ENCODE measurements at regions not wholly inside any gene's neighbourhood (a gene's known extent, or its start where the extent isn't known, plus 50 kb on each side); places are given as distances from the start of the nearest gene placed in this dataset.

DNA sequence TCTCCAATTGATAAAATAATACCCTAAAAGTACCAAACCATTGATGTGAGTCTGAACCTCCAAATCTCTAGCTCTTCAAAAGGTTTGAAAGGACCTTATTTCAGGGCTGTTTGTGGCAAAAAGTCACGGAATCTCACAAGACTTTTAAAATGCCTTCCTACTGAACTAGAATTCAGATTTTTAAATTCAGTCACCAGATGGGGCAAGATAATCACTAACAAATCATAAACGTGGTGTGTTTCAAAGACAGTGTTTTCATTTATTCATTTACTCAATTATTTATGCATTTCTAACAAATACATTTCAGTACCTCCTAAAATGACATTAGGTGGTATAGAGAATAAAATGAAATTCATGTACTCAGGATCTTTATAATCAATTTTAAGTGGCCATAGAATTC, 68.2 kb upstream of the SMC2 start:
- Histone ChIP-seq H3K4me1 (ENCODE audit: control insufficient read depth, extremely low read depth, insufficient read depth, low read length) (no peaks in the 10 kb centered on the region), H3K9me3 (replicated peaks; ENCODE audit: control insufficient read depth, insufficient read depth, low read length) (no peaks in the 10 kb centered on the region), H3K4me3 (replicated peaks in 1 of 3; ENCODE audit: insufficient read depth in 1 of 3, low read depth in 1 of 3, low read length in 3 of 3) (no peak overlapping the region), H3K9ac (replicated peaks; ENCODE audit: extremely low read depth, insufficient read depth, low read length) (no peak overlapping the region), H4K20me1 (replicated peaks; ENCODE audit: control insufficient read depth, extremely low read depth, insufficient read depth, low read length) (no peaks in the 10 kb centered on the region), H2AFZ (ENCODE audit: low read depth, low read length) (no peak overlapping the region), H3K27me3 (ENCODE audit: control insufficient read depth in 2 of 2, insufficient read depth in 2 of 2, low read length in 2 of 2) (no peaks in the 10 kb centered on the region), H3K27ac (ENCODE audit: insufficient read depth, low read depth, low read length) (no peak overlapping the region), H3K79me2 (ENCODE audit: control insufficient read depth, insufficient read depth, low read length) (no peaks in the 10 kb centered on the region), H3K4me2 (ENCODE audit: insufficient read depth, low read length) (no peak overlapping the region), H3K36me3 (ENCODE audit: control insufficient read depth in 2 of 2, extremely low read depth in 1 of 2, insufficient read depth in 2 of 2, low read length in 2 of 2) (no peaks in the 10 kb centered on the region), H3K9me1 (replicated peaks; ENCODE audit: control insufficient read depth, extremely low read depth, insufficient read depth, low read length) (no peaks in the 10 kb centered on the region)
- dilution Hi-C loops (cut with MboI; ENCODE audit: extremely low pct_ligation_motif_present, low sequenced_read_pairs) (no loop called here), intact Hi-C loops (cut with micrococcal nuclease) (no loop called here)
- no TSS peak for BruUV-seq (replicated peaks)
- POLR2A ChIA-PET = no interaction called here
- CTCF ChIA-PET = no interaction called here
- FAIRE-seq = no peak
- TF ChIP-seq, protein P1, sequence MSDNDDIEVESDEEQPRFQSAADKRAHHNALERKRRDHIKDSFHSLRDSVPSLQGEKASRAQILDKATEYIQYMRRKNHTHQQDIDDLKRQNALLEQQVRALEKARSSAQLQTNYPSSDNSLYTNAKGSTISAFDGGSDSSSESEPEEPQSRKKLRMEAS (IDR thresholded peaks at IDR 0.05; ENCODE audit: insufficient read depth, insufficient read length) = no peak
- TF ChIP-seq JUN (IDR thresholded peaks at IDR 0.05; ENCODE audit: borderline replicate concordance, insufficient read depth, insufficient read length, low read depth) = no peak
- TF ChIP-seq EZH2 (IDR thresholded peaks at IDR 0.05; ENCODE audit: borderline replicate concordance, low read depth, low read length, severe bottlenecking) = no peak
- DNase-seq (ENCODE audit: low read depth, low spot score) = no peak

DNA sequence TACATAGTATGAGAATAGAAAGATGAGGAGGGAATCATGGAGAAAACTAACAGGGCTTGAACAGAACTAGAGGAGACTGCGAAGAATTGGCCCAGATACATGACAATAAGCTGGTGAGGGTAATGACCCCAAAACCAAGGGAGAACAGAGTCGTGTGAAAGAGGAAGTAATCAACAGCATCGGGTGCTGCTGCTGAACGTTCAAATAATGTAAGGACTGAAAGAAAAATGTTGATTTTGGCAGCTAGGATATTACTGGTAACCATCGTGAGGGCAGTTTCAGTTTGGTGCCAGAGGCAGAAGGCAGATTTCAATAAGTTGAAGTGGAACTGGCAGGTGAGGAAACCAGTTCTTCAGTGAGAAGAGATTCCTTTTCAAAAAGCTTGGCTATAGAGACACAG, 66.8 kb upstream of the SMC2 start:
- CTCF ChIA-PET = no interaction called here
- FAIRE-seq = no peak

More for the DNA sequence above, 66.8 kb upstream of the SMC2 start:
- H2AFZ ChIP-seq (ENCODE audit: low read depth, low read length) = no peak overlapping the region
- TF ChIP-seq GATA2 (IDR thresholded peaks at IDR 0.05; ENCODE audit: insufficient read depth, insufficient read length, low read depth, low read length) = no peak
- no peak for TF ChIP-seq MYC (IDR thresholded peaks at IDR 0.05; ENCODE audit: low read depth, low read length)
- no peak for TF ChIP-seq FOS (IDR thresholded peaks at IDR 0.05; ENCODE audit: borderline replicate concordance, insufficient read depth, low read length)
- TF ChIP-seq EZH2 (IDR thresholded peaks at IDR 0.05; ENCODE audit: borderline replicate concordance, low read depth, low read length, severe bottlenecking) = no peak
- TF ChIP-seq, protein P1 (IDR thresholded peaks at IDR 0.05; ENCODE audit: insufficient read depth, insufficient read length) = no peak
- no peak for TF ChIP-seq POLR2AphosphoS5 (IDR thresholded peaks at IDR 0.05; ENCODE audit: insufficient read depth, low read depth, low read length)
- TF ChIP-seq JUN (IDR thresholded peaks at IDR 0.05; ENCODE audit: borderline replicate concordance, insufficient read depth, insufficient read length, low read depth) = no peak
- no peak for TF ChIP-seq POLR2A (IDR thresholded peaks at IDR 0.05; ENCODE audit: low read depth, low read length)
- TF ChIP-seq, protein P2, sequence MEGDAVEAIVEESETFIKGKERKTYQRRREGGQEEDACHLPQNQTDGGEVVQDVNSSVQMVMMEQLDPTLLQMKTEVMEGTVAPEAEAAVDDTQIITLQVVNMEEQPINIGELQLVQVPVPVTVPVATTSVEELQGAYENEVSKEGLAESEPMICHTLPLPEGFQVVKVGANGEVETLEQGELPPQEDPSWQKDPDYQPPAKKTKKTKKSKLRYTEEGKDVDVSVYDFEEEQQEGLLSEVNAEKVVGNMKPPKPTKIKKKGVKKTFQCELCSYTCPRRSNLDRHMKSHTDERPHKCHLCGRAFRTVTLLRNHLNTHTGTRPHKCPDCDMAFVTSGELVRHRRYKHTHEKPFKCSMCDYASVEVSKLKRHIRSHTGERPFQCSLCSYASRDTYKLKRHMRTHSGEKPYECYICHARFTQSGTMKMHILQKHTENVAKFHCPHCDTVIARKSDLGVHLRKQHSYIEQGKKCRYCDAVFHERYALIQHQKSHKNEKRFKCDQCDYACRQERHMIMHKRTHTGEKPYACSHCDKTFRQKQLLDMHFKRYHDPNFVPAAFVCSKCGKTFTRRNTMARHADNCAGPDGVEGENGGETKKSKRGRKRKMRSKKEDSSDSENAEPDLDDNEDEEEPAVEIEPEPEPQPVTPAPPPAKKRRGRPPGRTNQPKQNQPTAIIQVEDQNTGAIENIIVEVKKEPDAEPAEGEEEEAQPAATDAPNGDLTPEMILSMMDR (IDR thresholded peaks at IDR 0.05; ENCODE audit: extremely low read depth in 1 of 2, insufficient read depth in 1 of 2, low read depth in 1 of 2, low read length in 2 of 2) = no peak
- POLR2A ChIA-PET = no interaction called here
- intact Hi-C loops (cut with micrococcal nuclease) (no loop called here), dilution Hi-C loops (cut with MboI; ENCODE audit: extremely low pct_ligation_motif_present, low sequenced_read_pairs) (no loop called here)
- H3K9ac ChIP-seq (replicated peaks; ENCODE audit: extremely low read depth, insufficient read depth, low read length) = no peak overlapping the region
- H4K20me1 ChIP-seq (replicated peaks; ENCODE audit: control insufficient read depth, extremely low read depth, insufficient read depth, low read length) = no peaks in the 10 kb centered on the region
- H3K4me3 ChIP-seq (replicated peaks in 1 of 3; ENCODE audit: insufficient read depth in 1 of 3, low read depth in 1 of 3, low read length in 3 of 3) = no peak overlapping the region
- no peak overlapping the region for H3K27ac ChIP-seq (ENCODE audit: insufficient read depth, low read depth, low read length)
- no peaks in the 10 kb centered on the region for H3K79me2 ChIP-seq (ENCODE audit: control insufficient read depth, insufficient read depth, low read length)
- no peaks in the 10 kb centered on the region for H3K36me3 ChIP-seq (ENCODE audit: control insufficient read depth in 2 of 2, extremely low read depth in 1 of 2, insufficient read depth in 2 of 2, low read length in 2 of 2)
- H3K9me3 ChIP-seq (replicated peaks; ENCODE audit: control insufficient read depth, insufficient read depth, low read length) = no peaks in the 10 kb centered on the region
- H3K9me1 ChIP-seq (replicated peaks; ENCODE audit: control insufficient read depth, extremely low read depth, insufficient read depth, low read length) = no peaks in the 10 kb centered on the region
- H3K4me1 ChIP-seq (ENCODE audit: control insufficient read depth, extremely low read depth, insufficient read depth, low read length) = no peaks in the 10 kb centered on the region
- H3K4me2 ChIP-seq (ENCODE audit: insufficient read depth, low read length) = no peak overlapping the region
- DNase-seq (ENCODE audit: low read depth, low spot score) = no peak
- H3K27me3 ChIP-seq (ENCODE audit: control insufficient read depth in 2 of 2, insufficient read depth in 2 of 2, low read length in 2 of 2) = no peaks in the 10 kb centered on the region
- BruUV-seq (replicated peaks) = no TSS peak
